GM12801 (cell line): ENCODE measurements at regions not wholly inside any gene's neighbourhood (a gene's known extent, or its start where the extent isn't known, plus 50 kb on each side); places are given as distances from the start of the nearest gene placed in this dataset.

Source experiments
- TF ChIP-seq, protein P1 (sequence below): IDR thresholded peaks from one replicate; pipeline ENCODE4 v1.5.1; 2011; ENCODE audit warnings: control low read depth; ENCODE audit not compliant: insufficient read length; ENCODE audit errors: extremely low read depth

DNA sequence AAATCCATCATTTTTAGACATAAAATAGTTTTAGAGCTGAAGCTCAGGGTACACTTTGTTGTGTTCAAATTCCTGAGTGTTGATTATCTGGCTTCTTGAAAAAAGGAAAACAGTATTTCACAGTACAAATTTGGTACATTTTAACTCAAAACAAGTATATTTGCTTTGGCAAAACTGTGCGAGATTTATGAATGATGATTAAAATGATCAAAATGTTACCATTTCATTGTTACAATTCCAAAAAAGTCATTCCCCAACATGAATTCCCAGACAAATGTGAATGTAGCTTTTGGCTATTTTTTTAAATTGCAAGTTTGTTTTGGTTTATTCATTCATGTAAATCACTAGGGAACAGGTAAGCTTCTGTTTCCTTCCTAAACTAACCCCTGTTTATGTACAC is 347.4 kb upstream of the DCBLD2 start:
- TF ChIP-seq, protein P1, sequence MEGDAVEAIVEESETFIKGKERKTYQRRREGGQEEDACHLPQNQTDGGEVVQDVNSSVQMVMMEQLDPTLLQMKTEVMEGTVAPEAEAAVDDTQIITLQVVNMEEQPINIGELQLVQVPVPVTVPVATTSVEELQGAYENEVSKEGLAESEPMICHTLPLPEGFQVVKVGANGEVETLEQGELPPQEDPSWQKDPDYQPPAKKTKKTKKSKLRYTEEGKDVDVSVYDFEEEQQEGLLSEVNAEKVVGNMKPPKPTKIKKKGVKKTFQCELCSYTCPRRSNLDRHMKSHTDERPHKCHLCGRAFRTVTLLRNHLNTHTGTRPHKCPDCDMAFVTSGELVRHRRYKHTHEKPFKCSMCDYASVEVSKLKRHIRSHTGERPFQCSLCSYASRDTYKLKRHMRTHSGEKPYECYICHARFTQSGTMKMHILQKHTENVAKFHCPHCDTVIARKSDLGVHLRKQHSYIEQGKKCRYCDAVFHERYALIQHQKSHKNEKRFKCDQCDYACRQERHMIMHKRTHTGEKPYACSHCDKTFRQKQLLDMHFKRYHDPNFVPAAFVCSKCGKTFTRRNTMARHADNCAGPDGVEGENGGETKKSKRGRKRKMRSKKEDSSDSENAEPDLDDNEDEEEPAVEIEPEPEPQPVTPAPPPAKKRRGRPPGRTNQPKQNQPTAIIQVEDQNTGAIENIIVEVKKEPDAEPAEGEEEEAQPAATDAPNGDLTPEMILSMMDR, result no peak

DNA sequence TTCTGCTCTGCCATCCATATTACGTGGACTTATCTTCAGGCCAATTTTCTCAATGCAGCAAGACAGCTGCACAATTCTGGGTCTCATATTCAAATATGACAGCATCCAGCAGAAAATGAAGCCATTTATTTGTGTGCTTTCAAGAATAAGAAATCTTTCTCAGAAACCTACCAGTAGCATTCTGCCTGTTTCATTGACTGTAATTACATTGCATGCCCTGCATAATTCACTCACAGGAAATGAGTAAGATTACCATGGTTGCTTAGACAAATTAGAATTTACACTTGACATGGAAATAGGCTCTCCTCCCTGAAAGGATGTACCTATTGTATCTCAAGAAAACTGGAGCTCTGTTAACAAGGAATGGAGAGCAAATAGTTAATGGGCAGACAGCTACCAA is 346.6 kb upstream of the DCBLD2 start:
- TF ChIP-seq, protein P1, result no peak

DNA sequence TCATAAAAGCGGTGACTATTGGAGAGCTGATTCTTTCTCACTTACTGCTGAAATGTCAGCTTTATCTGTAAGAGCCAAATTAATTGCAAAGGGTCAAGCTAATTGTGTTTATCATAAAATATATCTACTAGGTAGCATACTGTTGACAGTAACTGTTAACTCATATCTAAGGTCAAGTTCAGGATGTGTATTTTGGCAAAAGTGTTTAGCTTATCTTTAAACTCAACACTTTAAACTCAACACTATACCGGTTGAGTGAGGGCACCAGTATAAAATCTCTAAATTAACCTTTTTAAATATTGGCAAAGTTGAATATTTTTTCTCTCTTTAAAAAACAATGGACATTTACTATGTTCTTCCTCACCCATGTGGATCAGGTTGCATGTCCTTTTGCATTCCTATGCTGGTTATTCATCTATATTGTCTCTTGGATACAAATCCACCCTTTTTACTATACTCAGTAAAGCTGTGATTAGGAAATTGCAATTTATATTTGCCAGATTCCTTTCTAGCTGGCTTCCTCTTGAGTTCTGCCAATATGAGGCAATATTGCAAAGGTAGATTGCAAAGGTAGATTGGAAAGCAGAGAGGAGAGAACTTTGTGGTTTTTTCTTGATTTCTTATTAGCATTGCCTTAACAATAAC is 344.6 kb upstream of the DCBLD2 start:
- TF ChIP-seq, protein P1, result no peak

DNA sequence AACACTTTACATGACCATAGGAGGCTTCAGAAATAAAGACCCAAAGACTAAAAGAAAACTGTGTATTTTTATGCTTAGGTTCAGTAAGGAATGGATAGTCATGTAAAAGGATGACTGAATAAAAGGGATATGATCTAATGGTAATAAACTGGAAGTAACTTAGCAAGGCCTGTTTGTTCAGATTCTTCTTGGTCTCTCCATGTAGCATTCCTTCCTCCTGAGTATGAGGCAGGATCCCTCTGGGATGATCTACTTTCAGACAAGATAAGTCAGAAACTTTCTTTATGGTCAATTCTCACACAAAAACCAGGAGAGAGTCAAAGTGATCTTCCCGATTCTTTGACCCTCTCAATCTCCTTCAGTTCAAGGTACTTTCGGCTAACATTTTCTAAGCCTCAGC is 340.8 kb upstream of the DCBLD2 start:
- TF ChIP-seq, protein P1, result no peak

DNA sequence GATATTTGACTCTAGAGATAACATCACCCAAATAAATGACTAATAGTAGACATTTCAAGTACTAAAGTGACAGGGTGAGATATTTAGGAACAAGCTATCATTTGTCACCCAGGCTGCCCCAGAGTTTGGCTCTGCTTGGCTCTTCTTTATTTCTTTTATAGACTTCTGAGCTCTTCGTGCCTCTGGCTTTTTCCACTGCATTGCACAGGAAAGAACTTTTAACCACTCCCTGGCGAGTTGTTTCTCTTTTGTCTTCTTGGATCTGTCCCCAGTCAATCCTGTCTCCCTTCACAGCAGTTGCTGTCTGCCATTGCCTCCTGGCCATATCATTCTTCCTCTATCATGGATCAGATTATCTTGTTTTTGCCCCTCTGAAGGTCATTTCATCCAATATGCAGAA is 339.2 kb upstream of the DCBLD2 start:
- TF ChIP-seq, protein P1, result no peak

DNA sequence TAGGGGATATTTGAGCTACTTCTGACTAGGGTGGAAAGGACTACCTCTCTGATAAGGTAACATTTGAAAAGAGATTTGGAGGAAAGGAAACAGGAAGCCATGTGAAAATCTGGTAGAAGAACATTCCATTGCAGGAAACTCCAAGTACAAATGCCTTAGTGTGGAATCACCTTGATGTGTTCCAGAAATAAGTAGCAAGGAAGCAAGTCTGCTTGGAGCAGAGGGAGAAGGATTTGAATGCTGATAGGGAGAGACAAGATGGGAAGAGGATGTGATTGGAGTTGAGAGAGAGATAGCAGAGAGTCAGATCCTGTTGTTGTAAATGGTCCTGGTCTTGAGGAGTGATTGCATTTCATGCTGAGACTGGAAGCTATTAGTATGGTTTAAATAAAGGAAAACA is 335.1 kb upstream of the DCBLD2 start:
- TF ChIP-seq, protein P1, result no peak

DNA sequence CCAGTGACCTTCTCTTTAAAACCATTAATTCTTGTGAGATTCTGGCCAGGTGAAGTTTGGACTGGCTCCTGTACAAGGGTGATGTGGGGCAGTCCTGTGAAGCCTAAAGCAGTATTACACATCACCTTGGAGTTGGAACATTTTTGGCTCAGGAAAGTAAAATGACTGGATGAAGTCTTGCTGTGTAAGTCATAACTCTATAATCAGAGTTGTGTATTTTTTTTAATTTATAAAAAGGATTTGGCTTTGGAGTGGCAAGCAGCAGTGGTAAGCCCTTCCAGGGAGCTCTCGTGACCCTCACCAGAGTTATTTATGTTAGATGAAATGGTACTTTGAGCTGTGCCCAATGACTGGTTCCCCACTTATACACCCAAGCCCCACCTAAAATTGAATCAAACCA is 331.2 kb upstream of the DCBLD2 start:
- TF ChIP-seq, protein P1, result no peak

DNA sequence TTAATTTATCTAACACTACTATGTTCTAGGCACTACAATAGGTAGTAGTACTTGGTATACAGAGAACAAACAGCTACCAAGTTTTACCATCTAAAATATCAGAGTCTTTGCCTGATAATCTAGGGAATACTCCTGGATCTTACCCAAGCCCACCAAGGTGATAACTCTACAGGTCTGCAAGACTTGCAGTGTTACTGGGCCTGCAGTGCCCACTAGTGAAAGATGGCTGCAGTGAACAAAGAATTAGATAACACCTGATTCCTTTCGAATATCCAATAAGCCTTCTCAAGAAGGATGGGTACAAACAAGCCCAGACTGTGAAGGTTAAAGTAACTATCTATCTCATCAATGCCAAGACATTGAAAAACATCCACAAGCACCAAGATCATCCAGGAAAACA is 317.0 kb upstream of the DCBLD2 start:
- TF ChIP-seq, protein P1, result no peak
